Psoas muscle (tissue), 7 donors: ENCODE measurements at regions not wholly inside any gene's neighbourhood (a gene's known extent, or its start where the extent isn't known, plus 50 kb on each side); places are given as distances from the start of the nearest gene placed in this dataset.

Source experiments
- ATAC-seq, 4 donors: fragments of 200-7000 bp; cut with Tn5 transposase; one replicate each; pipeline ENCODE4 v1.9.1; 2020; ENCODE audit warnings: moderate library complexity in 3 of 4, mild to moderate bottlenecking in 2 of 4
- DNase-seq, 2 donors: peaks; one replicate each; pipeline ENCODE4 v3.0.0-alpha.2; 2020
- H3K27ac ChIP-seq: fragments of 200-600 bp; one replicate; pipeline ENCODE4 v1.8.0; 2022
- H3K27me3 ChIP-seq, 3 donors: fragments of 200-600 bp in 1 of 3; one replicate each; pipeline versions ENCODE4 v1.6.1 to v1.8.0; 2013 to 2022; ENCODE audit warnings: low read length in 2 of 3, mild to moderate bottlenecking in 2 of 3, moderate library complexity in 1 of 3; ENCODE audit not compliant: insufficient read depth in 3 of 3
- H3K36me3 ChIP-seq, 2 donors: fragments of 200-600 bp in 1 of 2; one replicate each; pipeline versions ENCODE4 v1.6.1 to v1.8.0; 2013 to 2022; ENCODE audit warnings: low read depth in 1 of 2, mild to moderate bottlenecking in 1 of 2, moderate library complexity in 1 of 2; ENCODE audit not compliant: insufficient read depth in 1 of 2
- H3K4me1 ChIP-seq: fragments of 200-600 bp; one replicate; pipeline ENCODE4 v1.8.0; 2022
- H3K4me3 ChIP-seq: fragments of 200-600 bp; one replicate; pipeline ENCODE4 v1.8.0; 2022; ENCODE audit warnings: mild to moderate bottlenecking
- H3K9me3 ChIP-seq: fragments of 200-600 bp; one replicate; pipeline ENCODE4 v1.8.0; 2022
- whole genome bisulfite sequencing, 3 donors: extraction: QIAGEN DNeasy Blood & Tissue Kit; methylation state at CpG; one replicate each; pipeline versions ENCODE4 v1.1.6 to v1.1.7; 2013; 5-methylcytosine and 5-hydroxymethylcytosine counted together
- intact Hi-C, 2 donors: fragments of 100-400 bp; cut with DNase I; formaldehyde crosslinking; loops; one replicate each; pipeline versions ENCODE4 v1.11.0 to v1.14.2; 2022
- TF ChIP-seq, protein P1 (sequence below): fragments of 200-600 bp; IDR thresholded peaks from one replicate; pipeline ENCODE4 v1.8.0; 2022; ENCODE audit warnings: antibody characterized with exemption
- donor health status: healthy with polysubstance abuse.
- donor health status: DM: no; HTN: no; CAD: no; lungs with moderate emphysema.
- donor health status: Bipolar disorder and iron deficiency.
- donor health status: healthy.
- donor health status: DM: yes; HTN: yes; CAD: no.
- donor health status: DM: no; HTN: no; CAD: no.
- donor health status: DM: yes; HTN: yes; CAD: no.

DNA sequence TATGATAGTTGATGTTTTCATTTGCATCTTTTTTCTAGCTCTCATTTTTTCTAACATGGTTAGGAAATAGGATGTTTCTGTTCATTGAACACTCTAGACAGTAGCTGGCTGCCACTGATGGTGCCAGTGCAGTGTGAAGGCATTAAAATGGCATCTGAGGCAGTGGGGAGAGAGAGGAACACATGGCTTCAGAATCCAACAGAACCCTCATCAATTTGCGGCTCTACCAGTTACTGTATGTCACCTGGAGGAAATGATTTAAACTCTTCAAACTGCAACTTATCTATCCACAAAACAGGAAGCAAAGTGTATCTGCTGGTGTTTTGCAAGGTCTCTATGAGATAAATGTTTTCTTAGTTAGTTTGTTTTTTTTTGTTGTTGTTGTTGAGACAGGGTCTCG is 305.2 kb upstream of the PRKCQ start:
- intact Hi-C loops: no loop called here
- no peak for ATAC-seq

DNA sequence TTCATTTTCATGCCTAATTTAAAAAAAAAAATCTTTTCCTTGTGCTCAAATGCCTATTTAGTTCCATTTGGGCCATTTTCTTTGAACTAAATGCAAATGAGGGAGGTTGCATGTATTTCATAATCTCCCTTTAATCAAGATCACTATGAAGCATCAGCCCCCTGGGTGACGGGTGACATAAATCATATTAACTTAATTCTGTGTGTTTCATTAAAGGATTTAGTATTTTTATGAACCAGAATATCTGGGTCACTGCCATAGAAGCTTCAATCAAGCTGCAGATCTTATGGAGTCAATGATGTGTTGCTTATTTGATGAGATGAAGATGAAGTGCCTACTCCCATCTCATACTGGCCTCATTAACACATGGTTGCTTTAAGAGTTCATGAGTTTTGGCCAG is 301.9 kb upstream of the PRKCQ start:
- Histone ChIP-seq H3K27me3 (peaks cover 0 to 4% (median 0%) of the 10 kb centered on the region in 3 donors), H3K9me3 (no peaks in the 10 kb centered on the region), H3K4me3 (no peak overlapping the region), H3K4me1 (peaks cover 10% of the 10 kb centered on the region), H3K27ac (no peak overlapping the region), H3K36me3 (no peaks in the 10 kb centered on the region)
- no peak for ATAC-seq
- WGBS, 3 donors: 38 to 87% (median 68%) methylated on average over 1 of the region's 1 CpG
- TF ChIP-seq, protein P1, sequence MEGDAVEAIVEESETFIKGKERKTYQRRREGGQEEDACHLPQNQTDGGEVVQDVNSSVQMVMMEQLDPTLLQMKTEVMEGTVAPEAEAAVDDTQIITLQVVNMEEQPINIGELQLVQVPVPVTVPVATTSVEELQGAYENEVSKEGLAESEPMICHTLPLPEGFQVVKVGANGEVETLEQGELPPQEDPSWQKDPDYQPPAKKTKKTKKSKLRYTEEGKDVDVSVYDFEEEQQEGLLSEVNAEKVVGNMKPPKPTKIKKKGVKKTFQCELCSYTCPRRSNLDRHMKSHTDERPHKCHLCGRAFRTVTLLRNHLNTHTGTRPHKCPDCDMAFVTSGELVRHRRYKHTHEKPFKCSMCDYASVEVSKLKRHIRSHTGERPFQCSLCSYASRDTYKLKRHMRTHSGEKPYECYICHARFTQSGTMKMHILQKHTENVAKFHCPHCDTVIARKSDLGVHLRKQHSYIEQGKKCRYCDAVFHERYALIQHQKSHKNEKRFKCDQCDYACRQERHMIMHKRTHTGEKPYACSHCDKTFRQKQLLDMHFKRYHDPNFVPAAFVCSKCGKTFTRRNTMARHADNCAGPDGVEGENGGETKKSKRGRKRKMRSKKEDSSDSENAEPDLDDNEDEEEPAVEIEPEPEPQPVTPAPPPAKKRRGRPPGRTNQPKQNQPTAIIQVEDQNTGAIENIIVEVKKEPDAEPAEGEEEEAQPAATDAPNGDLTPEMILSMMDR: no peak
- intact Hi-C loops: no loop called here
- no peak for DNase-seq

More for the DNA sequence above, 305.2 kb upstream of the PRKCQ start:
- H3K36me3 ChIP-seq: no peaks in the 10 kb centered on the region
- H3K4me1 ChIP-seq: no peaks in the 10 kb centered on the region
- DNase-seq: no peak
- no peaks in the 10 kb centered on the region for H3K9me3 ChIP-seq
- no peak overlapping the region for H3K4me3 ChIP-seq
- TF ChIP-seq, protein P1: no peak
- 86 to 96% (median 88%) methylated on average over 2 of the region's 2 CpGs for WGBS, 3 donors
- H3K27ac ChIP-seq: no peak overlapping the region
- peaks cover 0 to 4% (median 0%) of the 10 kb centered on the region in 3 donors for H3K27me3 ChIP-seq

DNA sequence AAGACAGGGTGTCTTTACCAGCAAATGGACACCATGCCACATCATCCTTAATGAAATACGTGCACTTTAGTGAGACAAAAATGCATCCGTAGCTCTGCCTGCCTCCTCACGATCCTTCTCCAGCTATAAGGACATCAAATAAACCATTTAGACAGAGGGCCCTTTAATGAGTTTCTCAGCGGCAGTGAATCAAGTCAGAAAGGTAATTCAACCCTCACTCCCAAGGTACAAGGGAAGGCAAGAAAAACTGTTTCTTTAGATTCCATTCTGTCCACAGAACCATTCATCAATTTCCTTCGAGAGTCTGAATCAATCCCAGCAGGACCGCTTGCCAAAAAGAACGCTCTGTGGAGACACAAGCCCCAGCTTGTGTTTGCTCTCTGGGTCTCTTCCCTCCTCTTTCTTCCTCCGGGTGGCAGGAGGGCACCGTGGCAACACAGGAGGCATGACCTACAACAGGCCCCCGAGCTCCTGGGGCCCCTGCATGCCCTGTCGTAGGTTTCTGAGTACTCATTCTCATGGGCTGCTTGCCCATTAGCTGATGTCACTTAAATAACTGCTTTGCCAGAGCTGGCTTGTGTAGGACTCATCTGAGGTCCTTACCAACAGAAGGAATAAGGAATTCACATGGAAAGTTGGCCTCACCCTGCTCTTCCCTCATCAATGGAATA is 297.8 kb upstream of the PRKCQ start:
- TF ChIP-seq, protein P1: peak; percentile 9
- Histone ChIP-seq H3K4me3 (no peak overlapping the region), H3K9me3 (no peaks in the 10 kb centered on the region), H3K36me3 (no peaks in the 10 kb centered on the region), H3K27me3 (no peaks in the 10 kb centered on the region), H3K4me1 (peaks cover 10% of the 10 kb centered on the region), H3K27ac (peak overlapping the region; percentile 6)
- peak; percentile 52 to 68 (median 55) for ATAC-seq
- intact Hi-C loops: no loop called here
- WGBS, 3 donors: 14 to 25% (median 18%) methylated on average over 11 of the region's 11 CpGs
- DNase-seq: no peak

DNA sequence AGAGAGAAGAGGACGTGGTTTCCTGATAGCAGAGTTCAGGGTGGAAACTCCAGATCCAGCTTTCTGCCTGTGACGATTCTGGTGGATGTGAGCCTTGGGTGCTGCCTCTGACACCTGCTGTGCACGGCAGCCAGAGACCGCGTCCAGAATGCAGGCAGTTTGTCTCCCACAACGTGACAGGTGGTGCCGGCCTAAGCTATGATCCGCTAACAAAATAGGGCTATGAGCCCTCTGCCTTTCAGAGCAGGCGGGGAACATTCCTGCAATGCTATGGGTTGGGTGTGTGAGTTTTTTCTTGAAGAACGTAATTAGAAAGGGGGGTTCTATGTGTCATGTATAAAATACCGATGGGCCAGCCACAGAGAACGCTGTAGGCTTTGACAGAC is 297.3 kb upstream of the PRKCQ start:
- H3K36me3 ChIP-seq: no peaks in the 10 kb centered on the region
- H3K4me1 ChIP-seq: peaks cover 10% of the 10 kb centered on the region
- 20 to 37% (median 27%) methylated on average over 12 of the region's 12 CpGs for WGBS, 3 donors
- intact Hi-C loops: no loop called here
- no peaks in the 10 kb centered on the region for H3K27me3 ChIP-seq
- H3K4me3 ChIP-seq: no peak overlapping the region
- peak; percentile 29 to 58 for DNase-seq
- TF ChIP-seq, protein P1: no peak
- H3K27ac ChIP-seq: peak overlapping the region; percentile 6
- no peaks in the 10 kb centered on the region for H3K9me3 ChIP-seq
- peak; percentile 81 to 97 (median 88) for ATAC-seq
